PFSK-1 (cell line): ENCODE measurements at regions not wholly inside any gene's neighbourhood (a gene's known extent, or its start where the extent isn't known, plus 50 kb on each side); places are given as distances from the start of the nearest gene placed in this dataset.

Experiments used
- POLR2AphosphoS5 ChIP-seq: IDR thresholded peaks from 2 replicates; pipeline ENCODE4 v1.6.1; 2012; ENCODE audit warnings: low read depth, mild to moderate bottlenecking, control low read depth, low read length, moderate library complexity
- REST ChIP-seq, 2 experiments: IDR thresholded peaks; 2 replicates each; pipeline versions ENCODE4 v1.6.1 to v1.8.0; 2011 to 2012; ENCODE audit warnings: low read depth in 2 of 2, low read length in 2 of 2, control low read depth in 1 of 2, inconsistent platforms in 1 of 2, mild to moderate bottlenecking in 1 of 2, moderate library complexity in 1 of 2; ENCODE audit not compliant: insufficient read depth in 1 of 2
- SIN3A ChIP-seq: IDR thresholded peaks from 2 replicates; pipeline ENCODE4 v1.6.1; 2012; ENCODE audit warnings: mild to moderate bottlenecking, low read length, moderate library complexity, borderline replicate concordance; ENCODE audit not compliant: insufficient read depth
- TAF1 ChIP-seq: IDR thresholded peaks from 2 replicates; pipeline ENCODE4 v1.6.1; 2012; ENCODE audit warnings: low read length, control low read depth, borderline replicate concordance; ENCODE audit not compliant: insufficient read depth

- TF ChIP-seq POLR2AphosphoS5 (no peak), TAF1 (no peak), REST (IDR thresholded peaks at IDR 0.05; ENCODE audit: insufficient read depth in 1 of 2, low read depth in 2 of 2, low read length in 2 of 2) (no peak), SIN3A (no peak)
These were observed 546.7 kb upstream of the ADAMTS9 start for GRCh38 chr3:65234499-65234898.
